ENCODE measurements at regions not wholly inside any gene's neighbourhood (a gene's known extent, or its start where the extent isn't known, plus 50 kb on each side); places are given as distances from the start of the nearest gene placed in this dataset.

- DNase-seq (no peak), ATAC-seq (no peak)
- no peak overlapping the region for H3K4me3 ChIP-seq
- H3K36me3 ChIP-seq (replicated peaks in 1 of 2; ENCODE audit: insufficient read depth in 1 of 2, low read depth in 2 of 2): no peaks in the 10 kb centered on the region
- TF ChIP-seq CTCF (IDR thresholded peaks at IDR 0.05) (no peak), POLR2A (IDR thresholded peaks at IDR 0.05) (no peak)
- WGBS, 2 donors: 67% methylated on average over 1 of the region's 1 CpG
- no peaks in the 10 kb centered on the region for H3K9me3 ChIP-seq
- H3K4me1 ChIP-seq: no peaks in the 10 kb centered on the region
- no peak overlapping the region for H3K27ac ChIP-seq
- H3K27me3 ChIP-seq: no peaks in the 10 kb centered on the region
- intact Hi-C loops (cut with DNase I): no loop called here
These were observed 136.7 kb downstream of the CBLL2 start for GRCh38 chrX:22409418-22409817.

- WGBS, 2 donors: 63 to 89% methylated on average over 1 to 2 of the region's 2 CpGs
- H3K4me1 ChIP-seq: no peaks in the 10 kb centered on the region
- TF ChIP-seq POLR2A (IDR thresholded peaks at IDR 0.05) (no peak), CTCF (IDR thresholded peaks at IDR 0.05) (no peak)
- no peak overlapping the region for H3K27ac ChIP-seq
- H3K27me3 ChIP-seq: no peaks in the 10 kb centered on the region
- intact Hi-C loops (cut with DNase I): no loop called here
- H3K4me3 ChIP-seq: no peak overlapping the region
- H3K9me3 ChIP-seq: no peaks in the 10 kb centered on the region
- H3K36me3 ChIP-seq (replicated peaks in 1 of 2; ENCODE audit: insufficient read depth in 1 of 2, low read depth in 2 of 2): no peaks in the 10 kb centered on the region
- DNase-seq: no peak
- ATAC-seq: no peak
These were observed 151.6 kb downstream of the CBLL2 start for GRCh38 chrX:22424122-22424915.

- intact Hi-C loops (cut with DNase I): no loop called here
- 78 to 100% methylated on average over 1 of the region's 1 CpG for WGBS, 2 donors
- no peaks in the 10 kb centered on the region for H3K36me3 ChIP-seq (replicated peaks in 1 of 2; ENCODE audit: insufficient read depth in 1 of 2, low read depth in 2 of 2)
- H3K27ac ChIP-seq: no peak overlapping the region
- H3K4me1 ChIP-seq: no peaks in the 10 kb centered on the region
- ATAC-seq (no peak), DNase-seq (no peak)
- no peak overlapping the region for H3K4me3 ChIP-seq
- no peak for TF ChIP-seq CTCF (IDR thresholded peaks at IDR 0.05)
- no peak for TF ChIP-seq POLR2A (IDR thresholded peaks at IDR 0.05)
- no peaks in the 10 kb centered on the region for H3K9me3 ChIP-seq
- H3K27me3 ChIP-seq: no peaks in the 10 kb centered on the region
These were observed 152.2 kb downstream of the CBLL2 start for GRCh38 chrX:22424919-22425318.

- no peak overlapping the region for H3K27ac ChIP-seq
- WGBS, 2 donors: 59 to 67% methylated on average over 3 of the region's 3 CpGs
- DNase-seq: no peak
These were observed 157.0 kb downstream of the CBLL2 start for GRCh38 chrX:22429704-22430103.

More at GRCh38 chrX:22429704-22430103, 157.0 kb downstream of the CBLL2 start:
- no peaks in the 10 kb centered on the region for H3K4me1 ChIP-seq
- no peaks in the 10 kb centered on the region for H3K36me3 ChIP-seq (replicated peaks in 1 of 2; ENCODE audit: insufficient read depth in 1 of 2, low read depth in 2 of 2)
- no peak for ATAC-seq
- H3K4me3 ChIP-seq: no peak overlapping the region
- intact Hi-C loops (cut with DNase I): no loop called here
- H3K27me3 ChIP-seq: no peaks in the 10 kb centered on the region
- TF ChIP-seq POLR2A (IDR thresholded peaks at IDR 0.05) (no peak), CTCF (IDR thresholded peaks at IDR 0.05) (no peak)
- H3K9me3 ChIP-seq: no peaks in the 10 kb centered on the region

Measured in body of pancreas (tissue), 4 donors.